Testis (tissue), 2 donors: ENCODE measurements at regions not wholly inside any gene's neighbourhood (a gene's known extent, or its start where the extent isn't known, plus 50 kb on each side); places are given as distances from the start of the nearest gene placed in this dataset.
A peak's percentile ranks its signal among the peaks of the same experiment; 100 is the strongest.

Experiments
- DNase-seq: peaks from one replicate; pipeline ENCODE4 v3.0.0-alpha.2; 2019
- H3K27ac ChIP-seq, 2 donors: fragments of 200-600 bp; sonication (generic); one replicate each; pipeline ENCODE4 v1.5.1; 2019
- H3K27me3 ChIP-seq: fragments of 200-600 bp; sonication (generic); one replicate; pipeline ENCODE4 v1.5.1; 2019
- H3K36me3 ChIP-seq: fragments of 200-600 bp; sonication (generic); one replicate; pipeline ENCODE4 v1.5.1; 2017; ENCODE audit warnings: low read depth; ENCODE audit errors: missing control alignments
- H3K4me1 ChIP-seq: fragments of 200-600 bp; sonication (generic); one replicate; pipeline ENCODE4 v1.5.1; 2019
- H3K4me3 ChIP-seq, 2 donors: fragments of 200-600 bp; sonication (generic); one replicate each; pipeline ENCODE4 v1.5.1; 2017 to 2019
- H3K9me3 ChIP-seq: fragments of 200-600 bp; sonication (generic); one replicate; pipeline ENCODE4 v1.5.1; 2017
- POLR2A ChIP-seq: fragments of 450-650 bp; IDR thresholded peaks from one replicate; pipeline ENCODE4 v1.6.1; 2017; ENCODE audit warnings: antibody characterized with exemption, mild to moderate bottlenecking, moderate library complexity
- WGBS, 2 donors: methylation state at CpG; one replicate each; pipeline ENCODE4 v1.1.5; 2018; 5-methylcytosine and 5-hydroxymethylcytosine counted together
- intact Hi-C: fragments of 100-400 bp; cut with DNase I; formaldehyde crosslinking; loops from one replicate; pipeline ENCODE4 v1.15.1; 2023; ENCODE audit warnings: low total_unique reads
- TF ChIP-seq, protein P1 (sequence below), 3 experiments: fragments of 450-650 bp in 2 of 3; fragments of 200-600 bp in 1 of 3; sonication (generic) in 1 of 3; IDR thresholded peaks; one replicate each; pipeline ENCODE4 v1.5.1; 2016 to 2019; ENCODE audit warnings: antibody characterized with exemption in 3 of 3, mild to moderate bottlenecking in 2 of 3, moderate library complexity in 1 of 3

- intact Hi-C loops, result no loop called here
- TF ChIP-seq, protein P1, sequence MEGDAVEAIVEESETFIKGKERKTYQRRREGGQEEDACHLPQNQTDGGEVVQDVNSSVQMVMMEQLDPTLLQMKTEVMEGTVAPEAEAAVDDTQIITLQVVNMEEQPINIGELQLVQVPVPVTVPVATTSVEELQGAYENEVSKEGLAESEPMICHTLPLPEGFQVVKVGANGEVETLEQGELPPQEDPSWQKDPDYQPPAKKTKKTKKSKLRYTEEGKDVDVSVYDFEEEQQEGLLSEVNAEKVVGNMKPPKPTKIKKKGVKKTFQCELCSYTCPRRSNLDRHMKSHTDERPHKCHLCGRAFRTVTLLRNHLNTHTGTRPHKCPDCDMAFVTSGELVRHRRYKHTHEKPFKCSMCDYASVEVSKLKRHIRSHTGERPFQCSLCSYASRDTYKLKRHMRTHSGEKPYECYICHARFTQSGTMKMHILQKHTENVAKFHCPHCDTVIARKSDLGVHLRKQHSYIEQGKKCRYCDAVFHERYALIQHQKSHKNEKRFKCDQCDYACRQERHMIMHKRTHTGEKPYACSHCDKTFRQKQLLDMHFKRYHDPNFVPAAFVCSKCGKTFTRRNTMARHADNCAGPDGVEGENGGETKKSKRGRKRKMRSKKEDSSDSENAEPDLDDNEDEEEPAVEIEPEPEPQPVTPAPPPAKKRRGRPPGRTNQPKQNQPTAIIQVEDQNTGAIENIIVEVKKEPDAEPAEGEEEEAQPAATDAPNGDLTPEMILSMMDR (IDR thresholded peaks at IDR 0.05), result no peak
- TF ChIP-seq POLR2A, result no peak
- H3K27me3 ChIP-seq, result no peaks in the 10 kb centered on the region
- H3K4me1 ChIP-seq, result no peaks in the 10 kb centered on the region
- no peaks in the 10 kb centered on the region for H3K36me3 ChIP-seq
- DNase-seq, result no peak
- H3K4me3 ChIP-seq, result no peak overlapping the region
- no peak overlapping the region for H3K27ac ChIP-seq
- H3K9me3 ChIP-seq, result no peaks in the 10 kb centered on the region
- WGBS, 2 donors, result 36 to 63% methylated on average over 1 of the region's 1 CpG
Measured at GRCh38 chr16:27685807-27686206, 135.9 kb downstream of the KATNIP start.

- Histone ChIP-seq H3K9me3 (no peaks in the 10 kb centered on the region), H3K4me3 (no peak overlapping the region), H3K27me3 (no peaks in the 10 kb centered on the region), H3K27ac (no peak overlapping the region), H3K36me3 (no peaks in the 10 kb centered on the region), H3K4me1 (no peaks in the 10 kb centered on the region)
- TF ChIP-seq, protein P1 (IDR thresholded peaks at IDR 0.05), result no peak
- WGBS, 2 donors, result 89 to 94% methylated on average over 3 of the region's 3 CpGs
- no peak for DNase-seq
- intact Hi-C loops, result no loop called here
Measured at GRCh38 chr16:27686926-27687325, 137.0 kb downstream of the KATNIP start.

- H3K36me3 ChIP-seq, result no peaks in the 10 kb centered on the region
- intact Hi-C loops, result no loop called here
- TF ChIP-seq, protein P1 (IDR thresholded peaks at IDR 0.05), result no peak
- no peak for TF ChIP-seq POLR2A
- no peaks in the 10 kb centered on the region for H3K27me3 ChIP-seq
- WGBS, 2 donors, result 92 to 97% methylated on average over 2 of the region's 2 CpGs
- no peak overlapping the region for H3K27ac ChIP-seq
- no peaks in the 10 kb centered on the region for H3K9me3 ChIP-seq
- no peak for DNase-seq
- H3K4me3 ChIP-seq, result no peak overlapping the region
- H3K4me1 ChIP-seq, result no peaks in the 10 kb centered on the region
Measured at GRCh38 chr16:27687605-27688004, 137.7 kb downstream of the KATNIP start.

GRCh38 chr16:27689711-27690110 is 139.8 kb downstream of the KATNIP start:
- intact Hi-C loops, result no loop called here
- TF ChIP-seq, protein P1 (IDR thresholded peaks at IDR 0.05), result no peak
- no peak for TF ChIP-seq POLR2A
- 91 to 98% methylated on average over 4 to 5 of the region's 5 CpGs for WGBS, 2 donors
- Histone ChIP-seq H3K27ac (no peak overlapping the region), H3K9me3 (no peaks in the 10 kb centered on the region), H3K36me3 (no peaks in the 10 kb centered on the region), H3K4me1 (no peaks in the 10 kb centered on the region), H3K4me3 (no peak overlapping the region), H3K27me3 (no peaks in the 10 kb centered on the region)
- DNase-seq, result no peak

DNA sequence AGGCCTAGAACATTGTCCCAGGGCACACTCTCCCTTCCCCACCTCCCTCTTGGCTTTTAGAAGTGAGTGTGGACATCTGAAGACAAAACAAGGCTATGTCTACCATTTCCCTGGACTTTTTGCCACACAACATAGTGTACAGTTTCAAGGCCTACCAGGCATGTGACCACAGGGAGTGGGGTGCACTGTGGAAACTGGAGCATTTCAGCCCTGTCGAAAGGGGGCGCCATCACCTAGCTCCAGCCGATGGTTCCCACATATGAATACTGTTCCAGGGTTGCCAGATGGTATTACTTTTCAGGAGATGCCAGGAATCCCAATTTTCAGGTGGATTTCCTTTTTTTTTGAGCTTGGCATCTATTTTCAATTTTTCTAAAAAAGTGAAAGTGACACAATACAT is 140.7 kb downstream of the KATNIP start:
- Histone ChIP-seq H3K4me3 (no peak overlapping the region), H3K36me3 (no peaks in the 10 kb centered on the region), H3K27ac (no peak overlapping the region), H3K9me3 (no peaks in the 10 kb centered on the region), H3K4me1 (no peaks in the 10 kb centered on the region), H3K27me3 (no peaks in the 10 kb centered on the region)
- intact Hi-C loops, result no loop called here
- 46 to 68% methylated on average over 3 of the region's 3 CpGs for WGBS, 2 donors
- no peak for TF ChIP-seq POLR2A
- TF ChIP-seq, protein P1 (IDR thresholded peaks at IDR 0.05), result peak in 1 of 3 experiments; percentile 32
- DNase-seq, result no peak
